OCI-LY3 (cell line): ENCODE measurements at regions not wholly inside any gene's neighbourhood (a gene's known extent, or its start where the extent isn't known, plus 50 kb on each side); places are given as distances from the start of the nearest gene placed in this dataset.

Source experiments
- H2AFZ ChIP-seq: fragments of 200-600, 300-600 bp; shearing (Covaris generic); 2 replicates; pipeline ENCODE4 v1.6.0; 2014; ENCODE audit warnings: antibody characterized with exemption, low read depth, low read length
- H3K27ac ChIP-seq: fragments of 200-600, 300-600 bp; sonication (generic); 2 replicates; pipeline ENCODE4 v1.5.1; 2014; ENCODE audit warnings: mild to moderate bottlenecking, low read length, moderate library complexity, mixed read lengths
- H3K27me3 ChIP-seq: fragments of 200-600, 300-600 bp; sonication (generic); 2 replicates; pipeline ENCODE4 v1.6.1; 2014; ENCODE audit warnings: low read depth, low read length, mixed read lengths
- H3K36me3 ChIP-seq: fragments of 200-600, 300-600 bp; sonication (generic); replicated peaks from 2 replicates; pipeline ENCODE3; 2014; ENCODE audit warnings: low read depth, low read length, mixed read lengths
- H3K4me1 ChIP-seq: fragments of 300-600, 200-600 bp; sonication (generic); 2 replicates; pipeline ENCODE4 v1.6.1; 2014; ENCODE audit warnings: low read length, mixed read lengths
- H3K4me2 ChIP-seq: fragments of 200-600, 300-600 bp; sonication (generic); 2 replicates; pipeline ENCODE4 v1.6.1; 2014; ENCODE audit warnings: low read length, mixed read lengths
- H3K4me3 ChIP-seq: fragments of 300-600, 200-600 bp; sonication (generic); 2 replicates; pipeline ENCODE4 v1.5.1; 2014; ENCODE audit warnings: antibody characterized with exemption, mild to moderate bottlenecking, low read length, moderate library complexity
- H3K79me2 ChIP-seq: fragments of 300-600, 200-600 bp; shearing (Covaris generic); 2 replicates; pipeline ENCODE4 v1.6.1; 2014; ENCODE audit warnings: mild to moderate bottlenecking, low read length, mixed read lengths
- H3K9ac ChIP-seq: fragments of 300-600, 200-600 bp; shearing (Covaris generic); 2 replicates; pipeline ENCODE4 v1.6.0; 2014; ENCODE audit warnings: mild to moderate bottlenecking, low read length, moderate library complexity
- H3K9me3 ChIP-seq: fragments of 200-600, 300-600 bp; shearing (Covaris generic); 2 replicates; pipeline ENCODE4 v1.6.1; 2014; ENCODE audit warnings: low read length, mixed read lengths; ENCODE audit not compliant: insufficient read depth
- H4K20me1 ChIP-seq: fragments of 200-600, 300-600 bp; sonication (generic); 2 replicates; pipeline ENCODE4 v1.6.1; 2016; ENCODE audit warnings: low read length, mixed read lengths; ENCODE audit not compliant: insufficient read depth
- CTCF ChIP-seq: fragments of 200-600, 300-600 bp; sonication (generic); IDR thresholded peaks from 2 replicates; pipeline ENCODE4 v1.5.1; 2014; ENCODE audit warnings: antibody characterized with exemption, low read length, low read depth
- EZH2phosphoT487 ChIP-seq: fragments of 200-600 bp; shearing (Covaris generic); IDR thresholded peaks from 2 replicates; pipeline ENCODE4 v1.6.1; 2018; ENCODE audit warnings: antibody characterized with exemption, mixed run types, low read depth

- no peaks in the 10 kb centered on the region for H4K20me1 ChIP-seq
- no peak overlapping the region for H2AFZ ChIP-seq
- H3K27ac ChIP-seq = no peak overlapping the region
- no peak overlapping the region for H3K9ac ChIP-seq
- H3K4me3 ChIP-seq = no peak overlapping the region
- H3K4me1 ChIP-seq = no peaks in the 10 kb centered on the region
- no peaks in the 10 kb centered on the region for H3K9me3 ChIP-seq
- H3K4me2 ChIP-seq = no peak overlapping the region
- TF ChIP-seq EZH2phosphoT487 = no peak
- peak; percentile 31 for TF ChIP-seq CTCF
- H3K27me3 ChIP-seq = no peaks in the 10 kb centered on the region
- H3K36me3 ChIP-seq = no peaks in the 10 kb centered on the region
- H3K79me2 ChIP-seq = no peaks in the 10 kb centered on the region
Measured at GRCh38 chr13:73286177-73286576, 227.4 kb downstream of the KLF5 start.

- no peaks in the 10 kb centered on the region for H3K27me3 ChIP-seq
- H3K9me3 ChIP-seq = no peaks in the 10 kb centered on the region
Measured at GRCh38 chr13:73284081-73284874, 225.5 kb downstream of the KLF5 start.

GRCh38 chr13:73283636-73284035 is 224.8 kb downstream of the KLF5 start:
- H3K4me2 ChIP-seq = no peak overlapping the region
- H3K27ac ChIP-seq = no peak overlapping the region
- H3K27me3 ChIP-seq = no peaks in the 10 kb centered on the region
- no peak overlapping the region for H2AFZ ChIP-seq
- no peaks in the 10 kb centered on the region for H3K4me1 ChIP-seq
- no peaks in the 10 kb centered on the region for H3K9me3 ChIP-seq
- TF ChIP-seq EZH2phosphoT487 = no peak
- TF ChIP-seq CTCF = no peak
- H3K9ac ChIP-seq = no peak overlapping the region
- H4K20me1 ChIP-seq = no peaks in the 10 kb centered on the region
- H3K36me3 ChIP-seq = no peaks in the 10 kb centered on the region
- H3K4me3 ChIP-seq = no peak overlapping the region
- no peaks in the 10 kb centered on the region for H3K79me2 ChIP-seq

More at GRCh38 chr13:73284081-73284874, 225.5 kb downstream of the KLF5 start:
- Histone ChIP-seq H3K4me2 (no peak overlapping the region), H2AFZ (no peak overlapping the region), H4K20me1 (no peaks in the 10 kb centered on the region), H3K4me3 (no peak overlapping the region), H3K36me3 (no peaks in the 10 kb centered on the region), H3K9ac (no peak overlapping the region), H3K79me2 (no peaks in the 10 kb centered on the region), H3K27ac (no peak overlapping the region), H3K4me1 (no peaks in the 10 kb centered on the region)
- TF ChIP-seq CTCF = no peak
- TF ChIP-seq EZH2phosphoT487 = no peak

- peaks cover 5% of the 10 kb centered on the region for H3K4me1 ChIP-seq
- H3K4me2 ChIP-seq = no peak overlapping the region
- H3K79me2 ChIP-seq = no peaks in the 10 kb centered on the region
- no peaks in the 10 kb centered on the region for H3K36me3 ChIP-seq
- TF ChIP-seq EZH2phosphoT487 = no peak
- TF ChIP-seq CTCF = no peak
- no peak overlapping the region for H3K9ac ChIP-seq
- H4K20me1 ChIP-seq = no peaks in the 10 kb centered on the region
- no peak overlapping the region for H3K27ac ChIP-seq
- no peaks in the 10 kb centered on the region for H3K27me3 ChIP-seq
- no peaks in the 10 kb centered on the region for H3K9me3 ChIP-seq
- H2AFZ ChIP-seq = no peak overlapping the region
- no peak overlapping the region for H3K4me3 ChIP-seq
Measured at GRCh38 chr13:73281746-73282145, 222.9 kb downstream of the KLF5 start.
